ENCODE measurements at regions not wholly inside any gene's neighbourhood (a gene's known extent, or its start where the extent isn't known, plus 50 kb on each side); places are given as distances from the start of the nearest gene placed in this dataset.
"Not testable (repeated sequence)": the region's sequence is repeated elsewhere in the genome, so short reads cannot be mapped to it uniquely, and the experiment has no call there.

GRCh38 chr1:120465900-120466299 is 51.1 kb downstream of the NBPF8 start:
- H3K4me3 Mint-ChIP-seq; DNase-seq (ENCODE audit: low spot score); H3K9me3 Mint-ChIP-seq; H3K4me1 Mint-ChIP-seq (ENCODE audit: low read depth); H3K27ac Mint-ChIP-seq; H3K27me3 Mint-ChIP-seq (ENCODE audit: insufficient read depth); intact Hi-C loops (cut with micrococcal nuclease); H3K36me3 Mint-ChIP-seq (ENCODE audit: low read depth): not testable (repeated sequence)

- intact Hi-C loops (cut with micrococcal nuclease); H3K27ac Mint-ChIP-seq: not testable (repeated sequence)
- H3K36me3 Mint-ChIP-seq (ENCODE audit: low read depth) = peaks cover 14% of the 10 kb centered on the region
These were observed 62.8 kb downstream of the NBPF8 start for GRCh38 chr1:120477663-120478062.

GRCh38 chr1:120478400-120478799 is 63.6 kb downstream of the NBPF8 start:
- H3K27ac Mint-ChIP-seq; H3K27me3 Mint-ChIP-seq (ENCODE audit: insufficient read depth); DNase-seq (ENCODE audit: low spot score); H3K4me3 Mint-ChIP-seq; intact Hi-C loops (cut with micrococcal nuclease); H3K4me1 Mint-ChIP-seq (ENCODE audit: low read depth); H3K9me3 Mint-ChIP-seq: not testable (repeated sequence)
- peaks cover 17% of the 10 kb centered on the region for H3K36me3 Mint-ChIP-seq (ENCODE audit: low read depth)

More at GRCh38 chr1:120477663-120478062, 62.8 kb downstream of the NBPF8 start:
- H3K4me3 Mint-ChIP-seq; H3K27me3 Mint-ChIP-seq (ENCODE audit: insufficient read depth); H3K9me3 Mint-ChIP-seq; H3K4me1 Mint-ChIP-seq (ENCODE audit: low read depth); DNase-seq (ENCODE audit: low spot score): not testable (repeated sequence)

DNA sequence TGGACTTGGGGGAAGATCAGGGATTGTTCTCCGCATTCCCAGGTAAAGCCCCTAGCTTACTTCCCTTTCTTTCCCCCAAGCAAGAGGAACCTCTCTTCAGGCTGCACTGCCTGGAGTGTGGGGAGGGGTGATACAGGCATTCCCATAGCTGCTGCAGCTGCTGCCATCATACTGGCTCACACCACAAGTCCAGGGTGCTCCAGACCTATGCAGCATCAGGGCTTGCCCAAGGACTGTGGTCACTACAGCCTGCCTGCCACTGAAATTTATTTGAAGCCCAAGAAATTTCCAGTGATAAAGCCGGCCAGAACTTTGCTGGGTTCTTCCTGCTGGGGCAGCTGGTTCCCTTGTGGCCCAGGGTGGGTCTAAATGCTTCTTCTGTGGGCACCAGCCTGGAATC is 72.7 kb downstream of the NBPF8 start:
- H3K27ac Mint-ChIP-seq; H3K9me3 Mint-ChIP-seq; DNase-seq (ENCODE audit: low spot score); intact Hi-C loops (cut with micrococcal nuclease); H3K4me3 Mint-ChIP-seq; H3K4me1 Mint-ChIP-seq (ENCODE audit: low read depth); H3K27me3 Mint-ChIP-seq (ENCODE audit: insufficient read depth): not testable (repeated sequence)
- H3K36me3 Mint-ChIP-seq (ENCODE audit: low read depth) = peaks cover 15% of the 10 kb centered on the region

GRCh38 chr1:120489217-120489616 is 74.4 kb downstream of the NBPF8 start:
- H3K4me3 Mint-ChIP-seq; H3K9me3 Mint-ChIP-seq; H3K27ac Mint-ChIP-seq; intact Hi-C loops (cut with micrococcal nuclease); H3K27me3 Mint-ChIP-seq (ENCODE audit: insufficient read depth); DNase-seq (ENCODE audit: low spot score); H3K4me1 Mint-ChIP-seq (ENCODE audit: low read depth): not testable (repeated sequence)
- H3K36me3 Mint-ChIP-seq (ENCODE audit: low read depth) = peaks cover 11% of the 10 kb centered on the region

- H3K27ac Mint-ChIP-seq; intact Hi-C loops (cut with micrococcal nuclease); DNase-seq (ENCODE audit: low spot score); H3K4me1 Mint-ChIP-seq (ENCODE audit: low read depth); H3K36me3 Mint-ChIP-seq (ENCODE audit: low read depth); H3K9me3 Mint-ChIP-seq; H3K4me3 Mint-ChIP-seq; H3K27me3 Mint-ChIP-seq (ENCODE audit: insufficient read depth): not testable (repeated sequence)
These were observed 82.3 kb downstream of the NBPF8 start for GRCh38 chr1:120497145-120497544.

GRCh38 chr1:120503284-120503683 is 88.4 kb downstream of the NBPF8 start:
- DNase-seq (ENCODE audit: low spot score); H3K4me3 Mint-ChIP-seq; H3K27ac Mint-ChIP-seq; H3K36me3 Mint-ChIP-seq (ENCODE audit: low read depth); H3K9me3 Mint-ChIP-seq; H3K27me3 Mint-ChIP-seq (ENCODE audit: insufficient read depth); intact Hi-C loops (cut with micrococcal nuclease); H3K4me1 Mint-ChIP-seq (ENCODE audit: low read depth): not testable (repeated sequence)

- H3K36me3 Mint-ChIP-seq (ENCODE audit: low read depth); H3K4me3 Mint-ChIP-seq; H3K27ac Mint-ChIP-seq; intact Hi-C loops (cut with micrococcal nuclease); H3K27me3 Mint-ChIP-seq (ENCODE audit: insufficient read depth); DNase-seq (ENCODE audit: low spot score); H3K4me1 Mint-ChIP-seq (ENCODE audit: low read depth); H3K9me3 Mint-ChIP-seq: not testable (repeated sequence)
These were observed 91.5 kb downstream of the NBPF8 start for GRCh38 chr1:120506352-120506751.

DNA sequence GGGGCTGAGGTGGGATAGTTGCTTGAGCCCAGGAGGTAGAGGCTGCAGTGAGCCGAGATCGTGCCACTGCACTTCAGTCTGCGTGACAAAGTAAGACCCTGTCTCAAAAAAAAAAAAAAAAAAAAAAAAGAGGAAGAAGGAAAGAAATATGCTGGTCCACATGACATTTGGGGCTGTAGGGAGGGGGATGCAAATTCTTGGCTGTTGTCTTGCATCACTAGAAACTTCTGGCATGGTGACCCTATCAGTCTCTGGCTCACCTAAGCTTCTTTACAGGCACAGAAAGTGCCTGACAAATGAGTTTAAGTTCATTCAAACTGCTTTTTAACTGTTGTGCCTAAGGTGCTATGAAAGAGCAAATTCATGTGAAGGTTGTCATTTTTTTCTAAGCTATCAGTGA is 93.5 kb downstream of the NBPF8 start:
- H3K9me3 Mint-ChIP-seq; DNase-seq (ENCODE audit: low spot score); intact Hi-C loops (cut with micrococcal nuclease); H3K27ac Mint-ChIP-seq; H3K4me1 Mint-ChIP-seq (ENCODE audit: low read depth); H3K27me3 Mint-ChIP-seq (ENCODE audit: insufficient read depth); H3K4me3 Mint-ChIP-seq: not testable (repeated sequence)
- peaks cover 14% of the 10 kb centered on the region for H3K36me3 Mint-ChIP-seq (ENCODE audit: low read depth)

- H3K4me1 Mint-ChIP-seq (ENCODE audit: low read depth); H3K4me3 Mint-ChIP-seq; H3K9me3 Mint-ChIP-seq; H3K27me3 Mint-ChIP-seq (ENCODE audit: insufficient read depth); DNase-seq (ENCODE audit: low spot score); intact Hi-C loops (cut with micrococcal nuclease); H3K27ac Mint-ChIP-seq: not testable (repeated sequence)
- H3K36me3 Mint-ChIP-seq (ENCODE audit: low read depth) = peaks cover 14% of the 10 kb centered on the region
These were observed 94.4 kb downstream of the NBPF8 start for GRCh38 chr1:120509258-120509657.

GRCh38 chr1:120513099-120513498 is 98.3 kb downstream of the NBPF8 start:
- H3K4me3 Mint-ChIP-seq; H3K27ac Mint-ChIP-seq; H3K27me3 Mint-ChIP-seq (ENCODE audit: insufficient read depth); DNase-seq (ENCODE audit: low spot score); intact Hi-C loops (cut with micrococcal nuclease); H3K4me1 Mint-ChIP-seq (ENCODE audit: low read depth); H3K9me3 Mint-ChIP-seq: not testable (repeated sequence)
- peaks cover 19% of the 10 kb centered on the region for H3K36me3 Mint-ChIP-seq (ENCODE audit: low read depth)

DNA sequence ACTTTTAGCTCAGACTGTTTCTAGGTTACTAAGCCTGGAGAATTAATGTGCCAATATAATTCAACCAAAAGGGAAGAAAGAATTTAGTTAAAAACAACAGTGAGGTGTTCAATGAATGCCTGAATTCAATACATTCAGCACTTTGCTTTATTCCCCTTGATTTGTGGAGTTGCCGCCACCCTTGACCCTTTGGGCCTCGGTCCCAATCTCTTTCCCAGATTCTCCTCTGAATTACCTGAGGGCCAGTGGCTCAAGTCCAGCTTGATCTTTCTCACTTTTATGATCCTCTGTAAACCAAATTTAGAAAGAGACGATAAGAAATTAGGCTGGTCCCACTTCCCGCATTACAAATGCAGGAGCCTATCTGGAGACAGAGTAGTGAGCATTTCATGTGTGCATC is 98.7 kb downstream of the NBPF8 start:
- not testable (repeated sequence) for H3K4me1 Mint-ChIP-seq (ENCODE audit: low read depth); H3K27ac Mint-ChIP-seq

DNA sequence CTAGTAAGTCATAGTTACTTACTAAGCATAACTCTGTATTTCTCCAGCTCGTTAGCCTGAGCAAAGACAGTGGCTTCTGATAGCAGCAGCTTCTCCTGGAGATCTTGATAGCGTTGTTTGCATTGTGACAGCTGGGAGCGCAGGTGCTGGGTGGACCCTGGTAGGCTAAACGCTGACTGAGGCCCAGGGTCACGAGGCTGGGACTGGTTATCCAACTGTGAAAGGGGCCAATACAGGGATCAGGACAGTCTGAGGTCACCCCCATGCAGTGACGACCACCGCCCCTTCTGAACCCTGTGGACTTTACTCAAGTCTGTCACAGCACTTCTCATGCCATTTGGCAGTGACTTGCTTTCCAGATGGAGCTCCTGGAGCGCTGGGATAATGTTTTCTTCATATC is 104.4 kb downstream of the NBPF8 start:
- H3K4me1 Mint-ChIP-seq (ENCODE audit: low read depth); intact Hi-C loops (cut with micrococcal nuclease): not testable (repeated sequence)

More for the DNA sequence above, 98.7 kb downstream of the NBPF8 start:
- intact Hi-C loops (cut with micrococcal nuclease); DNase-seq (ENCODE audit: low spot score); H3K4me3 Mint-ChIP-seq; H3K27me3 Mint-ChIP-seq (ENCODE audit: insufficient read depth); H3K9me3 Mint-ChIP-seq: not testable (repeated sequence)
- peaks cover 19% of the 10 kb centered on the region for H3K36me3 Mint-ChIP-seq (ENCODE audit: low read depth)

GRCh38 chr1:120524416-120524815 is 109.6 kb downstream of the NBPF8 start:
- H3K27ac Mint-ChIP-seq; H3K36me3 Mint-ChIP-seq (ENCODE audit: low read depth); DNase-seq (ENCODE audit: low spot score); H3K4me3 Mint-ChIP-seq; H3K4me1 Mint-ChIP-seq (ENCODE audit: low read depth); H3K27me3 Mint-ChIP-seq (ENCODE audit: insufficient read depth); H3K9me3 Mint-ChIP-seq; intact Hi-C loops (cut with micrococcal nuclease): not testable (repeated sequence)

More for the DNA sequence above, 104.4 kb downstream of the NBPF8 start:
- not testable (repeated sequence) for DNase-seq (ENCODE audit: low spot score); H3K27ac Mint-ChIP-seq; H3K9me3 Mint-ChIP-seq; H3K4me3 Mint-ChIP-seq; H3K36me3 Mint-ChIP-seq (ENCODE audit: low read depth); H3K27me3 Mint-ChIP-seq (ENCODE audit: insufficient read depth)
